WI38 (cell line): ENCODE measurements at regions not wholly inside any gene's neighbourhood (a gene's known extent, or its start where the extent isn't known, plus 50 kb on each side); places are given as distances from the start of the nearest gene placed in this dataset.

ENCODE experiments used
- H3K4me3 ChIP-seq: 2 replicates; pipeline ENCODE4 v1.5.1; 2011; ENCODE audit warnings: low read depth, mild to moderate bottlenecking, control low read depth, low read length
- TF ChIP-seq, protein P1 (sequence below): IDR thresholded peaks from 2 replicates; pipeline ENCODE4 v1.5.1; 2012; ENCODE audit warnings: low read depth, mild to moderate bottlenecking, control low read depth, low read length

DNA sequence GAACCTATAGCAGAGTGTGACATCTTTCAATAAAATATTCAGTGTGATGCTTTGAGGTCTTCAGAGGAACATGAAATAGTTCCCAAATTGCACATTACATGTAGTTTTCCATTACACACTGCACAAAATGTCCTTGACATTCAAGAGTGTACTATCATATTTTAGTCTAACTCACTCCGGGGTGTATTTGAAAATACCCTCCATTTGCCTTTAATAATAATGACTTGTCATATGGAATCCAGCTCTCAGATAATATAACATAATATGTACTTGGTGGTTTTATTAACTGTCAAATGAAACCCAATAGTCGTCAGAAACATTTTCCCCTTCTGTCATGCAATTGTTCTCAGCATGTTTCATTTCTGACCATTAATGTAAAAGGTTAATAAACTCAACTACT, 176.7 kb upstream of the CDH19 start:
- TF ChIP-seq, protein P1, sequence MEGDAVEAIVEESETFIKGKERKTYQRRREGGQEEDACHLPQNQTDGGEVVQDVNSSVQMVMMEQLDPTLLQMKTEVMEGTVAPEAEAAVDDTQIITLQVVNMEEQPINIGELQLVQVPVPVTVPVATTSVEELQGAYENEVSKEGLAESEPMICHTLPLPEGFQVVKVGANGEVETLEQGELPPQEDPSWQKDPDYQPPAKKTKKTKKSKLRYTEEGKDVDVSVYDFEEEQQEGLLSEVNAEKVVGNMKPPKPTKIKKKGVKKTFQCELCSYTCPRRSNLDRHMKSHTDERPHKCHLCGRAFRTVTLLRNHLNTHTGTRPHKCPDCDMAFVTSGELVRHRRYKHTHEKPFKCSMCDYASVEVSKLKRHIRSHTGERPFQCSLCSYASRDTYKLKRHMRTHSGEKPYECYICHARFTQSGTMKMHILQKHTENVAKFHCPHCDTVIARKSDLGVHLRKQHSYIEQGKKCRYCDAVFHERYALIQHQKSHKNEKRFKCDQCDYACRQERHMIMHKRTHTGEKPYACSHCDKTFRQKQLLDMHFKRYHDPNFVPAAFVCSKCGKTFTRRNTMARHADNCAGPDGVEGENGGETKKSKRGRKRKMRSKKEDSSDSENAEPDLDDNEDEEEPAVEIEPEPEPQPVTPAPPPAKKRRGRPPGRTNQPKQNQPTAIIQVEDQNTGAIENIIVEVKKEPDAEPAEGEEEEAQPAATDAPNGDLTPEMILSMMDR = no peak
- no peak overlapping the region for H3K4me3 ChIP-seq

DNA sequence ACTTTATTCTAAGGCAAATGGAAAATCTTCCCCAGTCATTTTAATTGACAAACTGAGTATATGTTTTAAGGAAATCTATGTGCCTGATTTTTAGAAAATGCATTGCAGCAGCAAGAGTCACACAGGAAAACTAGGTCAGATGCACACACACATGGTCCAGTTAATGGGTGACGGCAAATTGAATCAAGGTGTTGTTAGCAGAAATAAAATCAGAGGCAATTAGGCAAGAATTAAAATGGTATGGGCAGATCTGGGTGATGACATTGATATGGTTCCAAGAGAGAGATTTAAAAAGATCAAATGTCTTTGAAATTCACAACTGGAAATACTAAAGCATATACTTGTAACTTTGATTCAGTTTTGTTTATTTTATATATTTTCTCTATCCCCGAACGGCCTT, 174.2 kb upstream of the CDH19 start:
- no peak overlapping the region for H3K4me3 ChIP-seq
- TF ChIP-seq, protein P1 = no peak

- TF ChIP-seq, protein P1 = no peak
- H3K4me3 ChIP-seq = no peak overlapping the region
Observed at GRCh38 chr18:66769375-66769774, 165.5 kb upstream of the CDH19 start.

DNA sequence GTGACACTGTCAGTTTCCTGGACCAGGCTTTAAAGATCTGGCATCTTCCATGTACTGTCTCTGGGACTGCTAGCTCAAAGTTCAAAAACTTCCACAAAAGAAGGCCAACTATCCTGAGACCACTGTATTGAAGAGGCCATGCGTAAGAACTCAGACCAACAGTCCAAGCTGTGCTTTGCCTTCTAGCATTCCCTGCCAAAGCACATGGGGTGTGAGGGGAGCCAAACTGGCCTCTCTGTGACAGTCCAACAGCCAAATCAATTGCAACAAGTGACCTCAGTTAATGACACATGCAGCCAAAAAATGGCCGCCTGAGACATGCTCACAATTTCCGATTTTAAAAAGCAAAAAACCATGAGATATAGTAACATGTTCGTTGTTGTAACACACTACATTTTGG, 160.3 kb upstream of the CDH19 start:
- TF ChIP-seq, protein P1 = no peak

DNA sequence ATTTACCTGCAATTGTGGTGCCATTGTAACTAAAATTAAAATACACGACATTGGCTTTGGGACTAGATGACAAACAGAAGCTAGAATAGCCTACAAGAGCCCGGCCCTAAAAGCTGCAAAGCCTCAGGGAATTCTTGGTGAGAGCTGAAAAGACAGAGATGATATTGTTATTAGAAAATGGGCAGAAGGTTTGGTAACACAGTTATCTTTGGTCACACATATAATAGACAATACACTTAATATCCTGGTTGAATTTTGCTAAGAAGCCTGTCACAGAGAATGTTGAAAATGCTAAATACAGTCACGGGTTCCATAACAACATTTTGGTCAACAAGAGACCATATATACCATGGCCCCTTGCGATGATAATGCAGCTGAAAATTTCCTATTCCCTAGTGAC, 157.3 kb upstream of the CDH19 start:
- no peak overlapping the region for H3K4me3 ChIP-seq
- TF ChIP-seq, protein P1 = no peak

More for the DNA sequence above, 160.3 kb upstream of the CDH19 start:
- H3K4me3 ChIP-seq = no peak overlapping the region

DNA sequence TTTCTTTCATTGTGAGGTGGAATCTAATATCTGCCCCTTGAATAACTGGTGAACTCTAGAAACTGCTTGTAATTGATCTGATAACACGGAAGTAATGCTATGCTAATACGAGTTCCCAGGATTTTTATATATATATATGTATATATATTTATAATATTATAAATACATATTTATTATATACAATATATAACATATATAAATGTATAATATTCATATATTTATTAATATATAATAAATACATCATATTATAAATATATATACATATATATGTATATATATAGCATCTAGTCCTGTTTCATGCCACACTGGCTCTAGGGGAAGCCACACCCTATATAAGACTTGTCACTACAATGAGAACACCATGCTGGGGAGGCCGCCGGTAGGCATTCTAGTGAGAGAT, 156.7 kb upstream of the CDH19 start:
- no peak overlapping the region for H3K4me3 ChIP-seq
- TF ChIP-seq, protein P1 = no peak

- no peak overlapping the region for H3K4me3 ChIP-seq
- TF ChIP-seq, protein P1 = no peak
Observed at GRCh38 chr18:66759050-66759828, 155.3 kb upstream of the CDH19 start.
